IPS DF 6.9 (cell line): ENCODE measurements at regions not wholly inside any gene's neighbourhood (a gene's known extent, or its start where the extent isn't known, plus 50 kb on each side); places are given as distances from the start of the nearest gene placed in this dataset.

Experiments used
- DNase-seq: peaks from one replicate; pipeline ENCODE4 v3.0.0-alpha.2; 2013; ENCODE audit warnings: low read depth, low spot score
- H3K27ac ChIP-seq: one replicate; pipeline ENCODE4 v1.5.1; 2013; ENCODE audit warnings: low read length, control low read depth
- H3K27me3 ChIP-seq: 2 replicates; pipeline ENCODE4 v1.6.1; 2013; ENCODE audit warnings: mild to moderate bottlenecking, low read length; ENCODE audit not compliant: control insufficient read depth, insufficient read depth
- H3K36me3 ChIP-seq: 2 replicates; pipeline ENCODE4 v1.6.1; 2013; ENCODE audit warnings: low read length; ENCODE audit not compliant: control insufficient read depth, insufficient read depth
- H3K4me1 ChIP-seq: 2 replicates; pipeline ENCODE4 v1.6.1; 2013; ENCODE audit warnings: low read length; ENCODE audit not compliant: control insufficient read depth, insufficient read depth
- H3K4me3 ChIP-seq: 2 replicates; pipeline ENCODE4 v1.5.1; 2013; ENCODE audit warnings: mild to moderate bottlenecking, low read length
- H3K9me3 ChIP-seq: 2 replicates; pipeline ENCODE4 v1.6.1; 2013; ENCODE audit warnings: low read length, inconsistent platforms; ENCODE audit not compliant: control insufficient read depth, insufficient read depth
- WGBS: extraction: QIAGEN DNeasy Blood & Tissue Kit; methylation state at CpG from one replicate; pipeline ENCODE4 v1.1.7; 2013; ENCODE audit warnings: mixed read lengths, missing lambda C conversion rate; ENCODE audit not compliant: insufficient read length, insufficient coverage; 5-methylcytosine and 5-hydroxymethylcytosine counted together

DNA sequence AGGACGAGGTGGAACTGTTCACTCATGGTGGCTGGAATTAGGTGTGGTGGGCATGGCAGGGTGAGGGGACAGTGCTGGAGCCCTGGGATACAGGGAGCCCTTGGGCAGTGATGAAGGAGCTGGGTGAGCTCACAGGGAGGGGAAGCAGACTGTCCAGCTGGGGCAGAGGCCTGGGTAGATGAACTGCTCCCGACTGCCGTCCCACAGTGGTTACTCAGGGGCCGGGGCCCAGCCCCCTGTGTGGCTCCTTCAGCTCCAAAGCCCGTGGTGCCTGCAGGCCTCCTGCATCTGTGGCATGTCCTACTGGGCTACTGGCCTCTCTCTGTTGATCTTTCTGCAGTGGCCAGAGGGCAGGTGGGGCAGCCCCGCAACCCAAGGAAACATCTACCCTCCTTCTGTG lies 661.1 kb downstream of the NPHP4 start:
- DNase-seq: no peak
- whole genome bisulfite sequencing: no CpG with 5 or more reads among the region's 6 CpGs
- peaks cover 11% of the 10 kb centered on the region for H3K9me3 ChIP-seq
- H3K4me3 ChIP-seq: no peak overlapping the region
- H3K27me3 ChIP-seq: no peaks in the 10 kb centered on the region
- no peaks in the 10 kb centered on the region for H3K4me1 ChIP-seq
- no peak overlapping the region for H3K27ac ChIP-seq
- H3K36me3 ChIP-seq: no peaks in the 10 kb centered on the region

DNA sequence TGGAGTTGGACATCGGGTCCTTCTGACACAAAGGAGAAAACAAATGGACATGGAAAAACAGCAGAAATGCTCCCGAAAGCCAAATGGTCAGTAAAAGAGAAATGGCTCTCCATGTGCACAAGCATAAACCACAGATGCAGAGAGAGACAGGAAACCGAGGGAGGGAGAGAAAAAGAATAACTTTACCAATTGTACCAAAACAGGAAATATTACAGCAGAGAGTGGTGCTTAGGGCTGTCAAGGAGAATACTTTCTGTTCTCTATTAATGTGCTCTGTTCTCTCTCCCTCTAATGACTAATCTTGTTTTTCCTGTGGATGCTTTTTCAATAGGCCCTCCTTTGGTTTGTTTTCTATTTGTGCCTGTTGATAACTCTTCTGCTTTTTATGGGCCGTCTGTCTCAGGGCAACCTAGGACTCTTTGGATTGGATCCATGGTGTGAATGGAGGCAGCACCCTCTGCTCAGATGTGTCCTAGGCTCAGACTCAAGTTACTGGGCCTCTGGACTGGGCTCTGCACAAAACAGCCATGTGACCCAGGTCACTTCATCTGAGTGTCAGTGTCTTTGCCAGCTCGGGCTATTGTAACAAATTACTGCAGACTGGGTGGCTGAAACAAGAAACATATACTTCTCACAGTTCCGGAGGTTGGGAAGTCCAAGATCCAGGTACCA lies 663.0 kb downstream of the NPHP4 start:
- no CpG with 5 or more reads among the region's 6 CpGs for WGBS
- no peak for DNase-seq
- H3K27me3 ChIP-seq: no peaks in the 10 kb centered on the region
- H3K27ac ChIP-seq: no peak overlapping the region
- H3K36me3 ChIP-seq: no peaks in the 10 kb centered on the region
- no peak overlapping the region for H3K4me3 ChIP-seq
- H3K9me3 ChIP-seq: peaks cover 9% of the 10 kb centered on the region
- no peaks in the 10 kb centered on the region for H3K4me1 ChIP-seq

DNA sequence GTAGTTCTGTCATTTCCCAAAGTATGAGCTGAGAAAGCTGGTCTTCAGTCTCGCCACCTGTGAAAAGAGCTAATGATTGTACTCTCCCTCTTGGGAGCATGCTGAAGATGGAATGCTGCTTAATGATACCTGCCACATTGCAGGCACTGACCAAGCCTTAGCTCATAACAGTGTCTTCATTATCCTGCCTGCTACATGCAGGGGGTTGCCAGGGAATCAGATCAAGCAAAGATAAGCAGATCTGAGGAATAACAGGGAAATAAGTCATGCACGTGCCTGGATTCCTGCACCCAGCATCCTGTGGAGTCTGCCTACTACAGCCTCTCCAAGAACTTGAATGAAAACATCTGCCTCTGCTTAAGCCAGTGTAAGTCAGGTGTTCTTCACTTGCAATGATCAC lies 667.3 kb downstream of the NPHP4 start:
- Histone ChIP-seq H3K36me3 (no peaks in the 10 kb centered on the region), H3K4me1 (no peaks in the 10 kb centered on the region), H3K27me3 (no peaks in the 10 kb centered on the region), H3K9me3 (peaks cover 5% of the 10 kb centered on the region; the same call in 1 of the 2 replicates), H3K27ac (no peak overlapping the region), H3K4me3 (no peak overlapping the region)
- no CpG with 5 or more reads among the region's 2 CpGs for WGBS
- DNase-seq: no peak

DNA sequence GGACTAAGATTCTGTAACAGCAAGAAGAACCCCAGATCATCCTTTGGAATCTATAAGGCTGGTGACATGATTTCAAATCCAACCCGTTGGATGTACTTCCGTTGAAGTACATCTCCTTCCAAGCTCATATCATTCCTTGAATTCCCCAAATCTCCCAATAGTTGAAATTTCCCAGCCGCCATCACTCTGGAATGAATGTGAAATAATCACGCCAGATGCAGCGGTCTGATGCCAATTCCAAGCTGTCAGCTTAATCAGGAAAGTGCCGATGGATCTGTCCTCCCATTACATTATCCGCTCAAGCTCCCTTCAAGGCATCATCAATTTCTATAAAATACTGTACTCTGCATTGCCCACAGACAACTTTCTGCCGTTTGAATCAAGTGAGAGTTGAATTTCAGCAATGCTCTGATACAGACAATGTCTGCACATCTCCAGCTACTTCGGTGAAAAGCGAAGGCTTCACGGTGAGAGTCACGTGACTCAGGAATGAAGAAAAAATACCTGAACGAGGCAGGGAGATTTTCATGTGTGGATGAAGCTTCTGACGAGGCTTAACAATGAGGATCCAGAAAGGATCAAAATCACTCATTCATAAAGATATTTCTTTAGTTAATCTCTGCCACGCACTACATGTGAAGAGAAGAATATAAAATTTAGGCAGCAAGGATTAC lies 663.9 kb downstream of the AJAP1 start:
- no peak for DNase-seq
- no CpG with 5 or more reads among the region's 15 CpGs for WGBS
- H3K27me3 ChIP-seq: no peaks in the 10 kb centered on the region

DNA sequence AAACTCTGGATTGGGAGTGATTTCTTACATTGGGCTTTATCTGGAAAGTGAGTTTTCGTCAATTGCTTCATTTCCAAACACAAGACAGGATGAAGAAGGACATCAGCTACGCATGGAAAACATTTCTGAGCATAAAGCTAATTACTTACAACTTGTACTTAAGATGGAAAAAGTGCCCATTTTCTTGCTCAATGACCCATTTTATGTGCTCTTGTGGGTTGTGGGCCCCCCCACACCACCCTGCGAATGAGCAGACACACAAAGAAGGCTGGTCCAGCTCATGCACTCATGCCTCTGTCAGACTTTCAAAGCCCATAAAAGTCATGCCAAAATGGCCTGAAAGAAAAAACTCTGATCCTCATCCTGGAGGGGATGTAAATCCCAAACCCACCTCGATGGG lies 663.0 kb downstream of the AJAP1 start:
- no peak for DNase-seq
- Histone ChIP-seq H3K4me1 (no peaks in the 10 kb centered on the region), H3K4me3 (no peak overlapping the region), H3K27ac (no peak overlapping the region), H3K27me3 (no peaks in the 10 kb centered on the region), H3K9me3 (peaks cover 2% of the 10 kb centered on the region; the same call in 1 of the 2 replicates), H3K36me3 (no peaks in the 10 kb centered on the region)
- WGBS: no CpG with 5 or more reads among the region's 4 CpGs

More for the DNA sequence above, 663.9 kb downstream of the AJAP1 start:
- Histone ChIP-seq H3K27ac (no peak overlapping the region), H3K4me3 (no peak overlapping the region), H3K9me3 (no peaks in the 10 kb centered on the region; the same call in 1 of the 2 replicates), H3K4me1 (no peaks in the 10 kb centered on the region), H3K36me3 (no peaks in the 10 kb centered on the region)

DNA sequence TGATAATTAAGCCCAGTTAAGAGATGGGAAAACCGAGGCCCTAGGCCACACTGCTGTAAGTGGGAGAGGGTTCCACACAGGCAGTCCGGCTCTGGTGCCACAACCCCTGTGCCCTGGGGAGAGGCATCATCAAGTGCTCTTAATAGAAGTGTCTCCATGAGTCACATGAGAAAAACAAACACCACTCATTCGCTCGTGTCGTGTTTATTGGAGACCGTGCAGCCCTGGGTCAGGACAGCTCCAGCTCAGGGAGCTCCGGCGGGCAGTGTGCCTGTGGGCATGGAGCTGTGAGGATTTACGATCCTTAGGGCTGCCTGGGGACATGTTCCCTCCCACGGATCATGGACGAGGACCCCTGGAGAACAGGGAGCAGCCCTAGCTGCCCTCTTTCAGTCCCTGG lies 658.5 kb downstream of the AJAP1 start:
- no peaks in the 10 kb centered on the region for H3K4me1 ChIP-seq
- H3K4me3 ChIP-seq: no peak overlapping the region
- no CpG with 5 or more reads among the region's 11 CpGs for WGBS

DNA sequence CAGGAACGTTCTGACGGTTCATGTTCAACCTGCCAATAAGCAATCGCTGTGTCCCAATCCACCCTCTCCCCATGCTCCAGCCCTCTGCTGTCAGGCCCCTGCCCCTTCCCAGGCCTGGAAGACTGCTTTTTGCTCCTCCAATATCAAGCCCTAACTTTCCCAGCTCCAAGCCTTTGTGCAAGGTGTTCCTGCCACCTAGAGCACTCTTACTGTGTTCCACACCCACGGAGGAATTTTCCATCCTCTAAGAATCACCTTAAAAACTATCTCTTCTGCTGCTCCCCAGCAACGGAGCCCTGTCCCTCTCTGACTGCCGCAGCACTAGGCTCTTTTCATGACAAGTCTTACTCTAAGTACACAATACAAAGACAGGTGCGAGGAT lies 657.9 kb downstream of the AJAP1 start:
- Histone ChIP-seq H3K4me3 (no peak overlapping the region), H3K4me1 (no peaks in the 10 kb centered on the region), H3K27me3 (no peaks in the 10 kb centered on the region), H3K36me3 (no peaks in the 10 kb centered on the region), H3K9me3 (peaks cover 2% of the 10 kb centered on the region; the same call in 1 of the 2 replicates), H3K27ac (no peak overlapping the region)
- DNase-seq: no peak
- WGBS: no CpG with 5 or more reads among the region's 7 CpGs

More for the DNA sequence above, 658.5 kb downstream of the AJAP1 start:
- Histone ChIP-seq H3K27me3 (no peaks in the 10 kb centered on the region), H3K9me3 (peaks cover 2% of the 10 kb centered on the region; the same call in 1 of the 2 replicates), H3K27ac (no peak overlapping the region), H3K36me3 (no peaks in the 10 kb centered on the region)
- DNase-seq: no peak

DNA sequence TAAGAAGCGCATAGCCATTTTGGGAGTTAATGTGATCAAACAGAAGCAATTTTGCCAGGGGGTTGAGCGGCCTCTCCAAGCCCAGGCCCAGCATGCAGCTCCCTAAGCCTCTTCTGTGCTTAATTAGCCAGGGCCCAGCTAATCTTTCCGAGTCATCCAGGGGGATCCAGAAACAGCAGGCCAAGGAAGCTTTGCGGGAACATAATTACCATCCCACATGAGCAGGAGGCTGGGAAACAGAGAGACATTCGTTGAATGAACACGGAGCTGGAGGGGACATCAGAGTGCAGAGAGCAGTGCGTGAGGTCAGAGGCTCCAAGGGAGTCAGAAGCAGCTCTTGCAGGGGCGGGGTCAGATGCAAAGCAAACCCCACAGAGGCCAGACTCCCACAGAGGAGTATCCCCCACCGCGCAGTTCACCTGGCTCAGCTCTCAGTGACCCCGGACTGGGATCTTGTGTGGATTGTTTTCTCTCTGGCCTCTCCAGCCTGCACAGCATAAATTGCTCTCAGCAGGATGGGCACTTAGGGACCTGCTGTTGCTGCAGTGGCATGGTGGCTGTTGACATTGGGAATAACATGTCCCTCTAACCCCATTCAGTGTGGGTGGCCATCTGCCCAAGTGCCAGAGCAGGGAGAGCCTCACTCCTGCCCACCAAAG lies 657.4 kb downstream of the AJAP1 start:
- Histone ChIP-seq H3K27ac (no peak overlapping the region), H3K27me3 (no peaks in the 10 kb centered on the region), H3K36me3 (no peaks in the 10 kb centered on the region), H3K4me1 (no peaks in the 10 kb centered on the region), H3K9me3 (peaks cover 5% of the 10 kb centered on the region), H3K4me3 (no peak overlapping the region)
- WGBS: no CpG with 5 or more reads among the region's 11 CpGs
- DNase-seq: no peak

DNA sequence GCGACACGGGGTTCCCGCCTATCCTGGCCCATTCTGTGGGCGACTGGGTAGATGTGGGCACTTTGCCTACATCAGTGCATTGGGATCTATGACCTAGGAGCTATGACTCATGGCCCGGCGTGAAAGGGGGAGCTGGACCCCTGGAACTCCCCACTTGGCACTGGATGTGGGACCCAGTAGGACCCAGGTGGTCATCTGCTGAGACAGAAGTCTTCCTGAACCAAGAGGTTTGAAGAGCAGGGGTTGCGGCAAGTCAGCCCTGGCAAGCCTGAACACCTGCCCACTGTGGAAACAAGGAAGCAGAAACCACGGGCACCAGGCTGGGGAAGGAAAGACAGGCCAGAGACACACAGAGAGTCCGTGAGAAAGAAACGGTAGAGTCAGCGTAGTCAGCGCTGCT lies 656.7 kb downstream of the AJAP1 start:
- no peak for DNase-seq
- Histone ChIP-seq H3K4me1 (no peaks in the 10 kb centered on the region), H3K27me3 (no peaks in the 10 kb centered on the region), H3K4me3 (no peak overlapping the region), H3K36me3 (no peaks in the 10 kb centered on the region), H3K27ac (no peak overlapping the region), H3K9me3 (peaks cover 5% of the 10 kb centered on the region)
- whole genome bisulfite sequencing: no CpG with 5 or more reads among the region's 12 CpGs

DNA sequence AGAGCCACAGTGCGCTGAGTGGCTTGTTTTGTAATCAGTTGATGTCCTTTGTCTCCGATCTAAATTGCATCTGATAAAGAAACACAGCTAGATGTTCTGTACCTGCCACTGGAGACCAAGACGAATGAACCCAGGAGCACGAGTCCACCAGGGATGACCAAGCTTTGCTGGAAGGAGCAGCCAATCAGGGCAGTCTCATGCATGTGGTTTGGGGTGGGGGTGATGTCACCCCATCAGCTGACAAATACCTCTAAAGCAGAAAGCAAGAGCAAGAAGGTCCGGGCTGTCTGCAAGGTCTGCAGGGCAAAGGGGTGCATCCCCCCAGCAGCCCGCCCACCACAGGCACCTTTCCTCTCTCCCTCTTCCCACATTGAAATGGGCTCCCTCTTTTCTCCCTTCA lies 653.8 kb downstream of the AJAP1 start:
- Histone ChIP-seq H3K27ac (no peak overlapping the region), H3K4me1 (no peaks in the 10 kb centered on the region), H3K9me3 (peaks cover 5% of the 10 kb centered on the region), H3K4me3 (no peak overlapping the region), H3K36me3 (no peaks in the 10 kb centered on the region), H3K27me3 (no peaks in the 10 kb centered on the region)
- no CpG with 5 or more reads among the region's 6 CpGs for WGBS
- no peak for DNase-seq
